Neural cell (in vitro differentiated cells): ENCODE measurements at regions not wholly inside any gene's neighbourhood (a gene's known extent, or its start where the extent isn't known, plus 50 kb on each side); places are given as distances from the start of the nearest gene placed in this dataset.

Experiments used
- H2AFZ ChIP-seq: fragments of 200-600, 300-800 bp; sonication (generic), shearing (Covaris generic); 2 replicates; pipeline ENCODE4 v1.6.0; 2014; ENCODE audit warnings: low read depth, mild to moderate bottlenecking, antibody characterized with exemption, low read length, moderate library complexity
- H3F3A ChIP-seq: fragments of 200-600 bp; shearing (Covaris generic); 2 replicates; pipeline ENCODE4 v1.6.1; 2016; ENCODE audit warnings: mild to moderate bottlenecking, moderate library complexity, mixed read lengths, antibody characterized with exemption, low read length; ENCODE audit not compliant: insufficient read depth, poor library complexity, severe bottlenecking
- H3K27ac ChIP-seq: fragments of 200-600, 300-800 bp; sonication (generic), shearing (Covaris generic); 2 replicates; pipeline ENCODE4 v1.5.1; 2014; ENCODE audit warnings: mild to moderate bottlenecking, low read length, moderate library complexity
- H3K27me3 ChIP-seq: fragments of 300-800, 200-600 bp; sonication (generic), shearing (Covaris generic); 2 replicates; pipeline ENCODE4 v1.6.0; 2014; ENCODE audit warnings: mild to moderate bottlenecking, low read depth, low read length, moderate library complexity; ENCODE audit not compliant: insufficient read depth
- H3K36me3 ChIP-seq: fragments of 300-800, 200-600 bp; sonication (generic), shearing (Covaris generic); 2 replicates; pipeline ENCODE4 v1.5.1; 2014; ENCODE audit warnings: mild to moderate bottlenecking, antibody characterized with exemption, low read length, moderate library complexity; ENCODE audit not compliant: insufficient read depth
- H3K4me2 ChIP-seq: fragments of 300-800, 200-600 bp; sonication (generic), shearing (Covaris generic); 2 replicates; pipeline ENCODE4 v1.6.0; 2014; ENCODE audit warnings: mild to moderate bottlenecking, low read length
- H3K4me3 ChIP-seq: fragments of 300-800, 200-600 bp; sonication (generic), shearing (Covaris generic); 2 replicates; pipeline ENCODE4 v1.5.1; 2014; ENCODE audit warnings: mild to moderate bottlenecking, low read length, moderate library complexity
- H3K79me2 ChIP-seq: fragments of 200-600 bp; shearing (Covaris generic); replicated peaks from 2 replicates; pipeline ENCODE4 v1.6.0; 2014; ENCODE audit warnings: mild to moderate bottlenecking, low read length, moderate library complexity; ENCODE audit not compliant: insufficient read depth
- H3K9ac ChIP-seq: fragments of 300-800, 200-600 bp; sonication (generic), shearing (Covaris generic); 2 replicates; pipeline ENCODE4 v1.6.1; 2016; ENCODE audit warnings: mild to moderate bottlenecking, low read length, mixed read lengths
- H3K9me2 ChIP-seq: fragments of 200-600 bp; shearing (Covaris generic); 2 replicates; pipeline ENCODE4 v1.6.1; 2016; ENCODE audit warnings: mild to moderate bottlenecking, low read length, mixed read lengths; ENCODE audit not compliant: insufficient read depth
- H3K9me3 ChIP-seq: fragments of 200-600, 300-800 bp; sonication (generic), shearing (Covaris generic); 2 replicates; pipeline ENCODE4 v1.6.1; 2016; ENCODE audit warnings: mild to moderate bottlenecking, mixed run types, low read length, moderate library complexity, mixed read lengths
- H4K20me1 ChIP-seq: fragments of 200-600 bp; shearing (Covaris generic); 2 replicates; pipeline ENCODE4 v1.6.1; 2016; ENCODE audit warnings: mild to moderate bottlenecking, mixed run types; ENCODE audit not compliant: insufficient read depth
- EP300 ChIP-seq: fragments of 450-650 bp; conservative IDR thresholded peaks from 2 replicates; pipeline ENCODE4 v1.6.1; 2014; ENCODE audit warnings: antibody characterized with exemption, mild to moderate bottlenecking, moderate library complexity; ENCODE audit not compliant: poor library complexity, severe bottlenecking
- EZH2 ChIP-seq: fragments of 200-600, 300-800 bp; shearing (Covaris generic), sonication (generic); IDR thresholded peaks from 2 replicates; pipeline ENCODE4 v1.6.1; 2014; ENCODE audit warnings: antibody characterized with exemption, low read length, borderline replicate concordance, mild to moderate bottlenecking; ENCODE audit not compliant: insufficient read depth, poor library complexity, severe bottlenecking
- MXI1 ChIP-seq: fragments of 450-650 bp; conservative IDR thresholded peaks from 2 replicates; pipeline ENCODE4 v1.6.1; 2014; ENCODE audit warnings: antibody characterized with exemption, mild to moderate bottlenecking; ENCODE audit not compliant: poor library complexity, severe bottlenecking
- POLR2AphosphoS5 ChIP-seq: IDR thresholded peaks from 2 replicates; pipeline ENCODE4 v1.6.1; 2012
- RAD21 ChIP-seq: fragments of 450-650 bp; conservative IDR thresholded peaks from 2 replicates; pipeline ENCODE4 v1.6.1; 2014; ENCODE audit warnings: antibody characterized with exemption, mild to moderate bottlenecking, moderate library complexity
- SMC3 ChIP-seq: fragments of 450-650 bp; conservative IDR thresholded peaks from 2 replicates; pipeline ENCODE4 v1.6.1; 2014; ENCODE audit warnings: antibody characterized with exemption, mild to moderate bottlenecking, moderate library complexity; ENCODE audit not compliant: poor library complexity
- TAF1 ChIP-seq: IDR thresholded peaks from 2 replicates; pipeline ENCODE4 v1.6.1; 2012; ENCODE audit warnings: low read depth
- TF ChIP-seq, protein P1 (sequence below): IDR thresholded peaks from 2 replicates; pipeline ENCODE4 v1.6.1; 2012; ENCODE audit warnings: borderline replicate concordance
- TF ChIP-seq, protein P2 (sequence below): fragments of 450-650 bp; IDR thresholded peaks from 2 replicates; pipeline ENCODE4 v1.5.1; 2014; ENCODE audit warnings: antibody characterized with exemption, mild to moderate bottlenecking, moderate library complexity; ENCODE audit not compliant: poor library complexity, severe bottlenecking

DNA sequence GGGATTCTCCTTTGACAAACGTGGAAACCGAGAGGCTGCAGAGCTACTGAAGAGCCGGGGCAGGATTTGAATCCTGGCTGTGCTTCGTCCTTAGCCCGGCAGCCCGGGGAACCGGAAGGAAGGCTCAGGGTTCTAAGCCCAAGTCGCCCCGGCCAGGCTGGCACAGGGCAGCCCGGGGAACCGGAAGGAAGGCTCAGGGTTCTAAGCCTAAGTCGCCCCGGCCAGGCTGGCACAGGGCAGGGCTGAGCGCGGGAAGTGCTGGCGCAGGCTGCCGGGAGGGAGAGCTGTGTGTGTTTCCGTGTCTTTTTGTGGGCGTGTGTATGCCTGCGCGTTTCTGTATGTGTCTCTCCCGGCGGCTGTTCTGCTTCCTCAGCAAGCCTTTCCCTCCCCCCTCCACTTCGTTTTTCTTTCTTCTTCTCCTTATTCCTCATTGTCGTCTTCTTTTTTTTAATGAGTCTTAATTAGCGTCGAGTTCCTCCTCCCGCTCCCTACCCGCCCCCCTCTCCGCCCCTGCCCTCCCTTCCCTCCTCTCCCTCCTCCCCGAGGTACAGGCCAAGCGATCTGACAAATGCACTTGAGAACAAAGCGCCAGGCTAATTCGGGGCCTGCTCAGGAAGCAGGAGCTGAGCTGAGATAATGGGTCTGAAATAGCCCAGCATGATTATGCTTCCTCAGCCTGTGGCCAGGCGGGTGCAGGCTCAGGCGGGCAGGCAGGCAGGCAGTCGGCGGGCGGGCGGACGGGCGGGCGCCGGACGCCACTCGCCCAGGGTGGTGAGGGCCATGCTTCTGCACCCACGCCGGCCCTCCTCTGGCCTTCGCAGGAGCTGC lies 65.9 kb downstream of the EFNB1 start:
- no peaks in the 10 kb centered on the region for H3F3A ChIP-seq
- no peak overlapping the region for H3K4me2 ChIP-seq
- H3K9me3 ChIP-seq = no peaks in the 10 kb centered on the region
- H3K27me3 ChIP-seq = no peaks in the 10 kb centered on the region
- no peak for TF ChIP-seq SMC3
- TF ChIP-seq, protein P1, sequence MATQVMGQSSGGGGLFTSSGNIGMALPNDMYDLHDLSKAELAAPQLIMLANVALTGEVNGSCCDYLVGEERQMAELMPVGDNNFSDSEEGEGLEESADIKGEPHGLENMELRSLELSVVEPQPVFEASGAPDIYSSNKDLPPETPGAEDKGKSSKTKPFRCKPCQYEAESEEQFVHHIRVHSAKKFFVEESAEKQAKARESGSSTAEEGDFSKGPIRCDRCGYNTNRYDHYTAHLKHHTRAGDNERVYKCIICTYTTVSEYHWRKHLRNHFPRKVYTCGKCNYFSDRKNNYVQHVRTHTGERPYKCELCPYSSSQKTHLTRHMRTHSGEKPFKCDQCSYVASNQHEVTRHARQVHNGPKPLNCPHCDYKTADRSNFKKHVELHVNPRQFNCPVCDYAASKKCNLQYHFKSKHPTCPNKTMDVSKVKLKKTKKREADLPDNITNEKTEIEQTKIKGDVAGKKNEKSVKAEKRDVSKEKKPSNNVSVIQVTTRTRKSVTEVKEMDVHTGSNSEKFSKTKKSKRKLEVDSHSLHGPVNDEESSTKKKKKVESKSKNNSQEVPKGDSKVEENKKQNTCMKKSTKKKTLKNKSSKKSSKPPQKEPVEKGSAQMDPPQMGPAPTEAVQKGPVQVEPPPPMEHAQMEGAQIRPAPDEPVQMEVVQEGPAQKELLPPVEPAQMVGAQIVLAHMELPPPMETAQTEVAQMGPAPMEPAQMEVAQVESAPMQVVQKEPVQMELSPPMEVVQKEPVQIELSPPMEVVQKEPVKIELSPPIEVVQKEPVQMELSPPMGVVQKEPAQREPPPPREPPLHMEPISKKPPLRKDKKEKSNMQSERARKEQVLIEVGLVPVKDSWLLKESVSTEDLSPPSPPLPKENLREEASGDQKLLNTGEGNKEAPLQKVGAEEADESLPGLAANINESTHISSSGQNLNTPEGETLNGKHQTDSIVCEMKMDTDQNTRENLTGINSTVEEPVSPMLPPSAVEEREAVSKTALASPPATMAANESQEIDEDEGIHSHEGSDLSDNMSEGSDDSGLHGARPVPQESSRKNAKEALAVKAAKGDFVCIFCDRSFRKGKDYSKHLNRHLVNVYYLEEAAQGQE = peak; percentile 39
- TF ChIP-seq RAD21 = no peak
- TF ChIP-seq TAF1 = peak; percentile 28
- TF ChIP-seq, protein P2, sequence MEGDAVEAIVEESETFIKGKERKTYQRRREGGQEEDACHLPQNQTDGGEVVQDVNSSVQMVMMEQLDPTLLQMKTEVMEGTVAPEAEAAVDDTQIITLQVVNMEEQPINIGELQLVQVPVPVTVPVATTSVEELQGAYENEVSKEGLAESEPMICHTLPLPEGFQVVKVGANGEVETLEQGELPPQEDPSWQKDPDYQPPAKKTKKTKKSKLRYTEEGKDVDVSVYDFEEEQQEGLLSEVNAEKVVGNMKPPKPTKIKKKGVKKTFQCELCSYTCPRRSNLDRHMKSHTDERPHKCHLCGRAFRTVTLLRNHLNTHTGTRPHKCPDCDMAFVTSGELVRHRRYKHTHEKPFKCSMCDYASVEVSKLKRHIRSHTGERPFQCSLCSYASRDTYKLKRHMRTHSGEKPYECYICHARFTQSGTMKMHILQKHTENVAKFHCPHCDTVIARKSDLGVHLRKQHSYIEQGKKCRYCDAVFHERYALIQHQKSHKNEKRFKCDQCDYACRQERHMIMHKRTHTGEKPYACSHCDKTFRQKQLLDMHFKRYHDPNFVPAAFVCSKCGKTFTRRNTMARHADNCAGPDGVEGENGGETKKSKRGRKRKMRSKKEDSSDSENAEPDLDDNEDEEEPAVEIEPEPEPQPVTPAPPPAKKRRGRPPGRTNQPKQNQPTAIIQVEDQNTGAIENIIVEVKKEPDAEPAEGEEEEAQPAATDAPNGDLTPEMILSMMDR = no peak
- no peak for TF ChIP-seq EZH2
- peak; percentile 21 for TF ChIP-seq POLR2AphosphoS5
- TF ChIP-seq MXI1 = no peak
- no peak for TF ChIP-seq EP300
- H2AFZ ChIP-seq = no peak overlapping the region
- H3K4me3 ChIP-seq = peak overlapping the region; percentile 31
- H3K9ac ChIP-seq = peak overlapping the region; percentile 59
- peak overlapping the region; percentile 76 for H3K27ac ChIP-seq
- H4K20me1 ChIP-seq = no peaks in the 10 kb centered on the region
- no peaks in the 10 kb centered on the region for H3K9me2 ChIP-seq
- no peaks in the 10 kb centered on the region for H3K79me2 ChIP-seq
- H3K36me3 ChIP-seq = no peaks in the 10 kb centered on the region

DNA sequence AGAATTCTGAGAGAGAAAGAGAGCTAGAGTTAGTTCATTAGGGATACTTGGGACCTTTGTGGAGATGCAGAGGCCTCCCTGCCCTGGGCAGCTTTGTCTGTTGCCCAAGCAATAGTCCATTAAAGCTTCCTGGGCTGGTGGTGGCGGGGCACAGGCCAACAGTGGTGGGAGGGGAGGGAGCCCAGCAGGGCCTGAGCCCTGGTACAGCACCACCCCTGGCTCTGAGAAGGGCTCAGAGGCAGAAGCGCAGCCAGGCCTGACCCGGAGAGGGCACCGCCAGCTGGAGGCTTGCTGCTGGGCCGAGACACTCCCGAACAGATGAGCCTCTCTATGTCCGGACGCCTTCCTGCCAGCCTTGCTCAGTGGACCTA lies 65.3 kb downstream of the EFNB1 start:
- Histone ChIP-seq H3F3A (no peaks in the 10 kb centered on the region), H3K9me2 (no peaks in the 10 kb centered on the region), H3K4me2 (no peak overlapping the region), H3K36me3 (no peaks in the 10 kb centered on the region), H3K9me3 (no peaks in the 10 kb centered on the region), H3K9ac (peak overlapping the region; percentile 59), H3K27ac (peak overlapping the region; percentile 76), H2AFZ (no peak overlapping the region), H4K20me1 (no peaks in the 10 kb centered on the region), H3K27me3 (no peaks in the 10 kb centered on the region), H3K79me2 (no peaks in the 10 kb centered on the region), H3K4me3 (no peak overlapping the region)
- TF ChIP-seq, protein P1 = no peak
- TF ChIP-seq TAF1 = peak; percentile 3
